T-helper 1 cell treated with Interleukin-12 subunit alpha and Interleukin-12 subunit beta and Interleukin-4 antibody, amounts not matched to agents 30 μg/mL and 1 μg/mL, for 36 hours (primary cell): ENCODE measurements at regions not wholly inside any gene's neighbourhood (a gene's known extent, or its start where the extent isn't known, plus 50 kb on each side); places are given as distances from the start of the nearest gene placed in this dataset.

ENCODE experiments used
- H3K27ac Mint-ChIP-seq: one replicate; pipeline ENCODE4 v1.8.0; 2021; ENCODE audit warnings: mild to moderate bottlenecking, mixed read lengths
- H3K27me3 Mint-ChIP-seq: one replicate; pipeline ENCODE4 v1.8.0; 2021; ENCODE audit warnings: low read depth, mixed read lengths
- H3K36me3 Mint-ChIP-seq: one replicate; pipeline ENCODE4 v1.8.0; 2021; ENCODE audit warnings: low read depth, mixed read lengths
- H3K4me1 Mint-ChIP-seq: one replicate; pipeline ENCODE4 v1.8.0; 2021; ENCODE audit warnings: low read depth, mixed read lengths
- H3K4me3 Mint-ChIP-seq: one replicate; pipeline ENCODE4 v1.8.0; 2021; ENCODE audit warnings: mild to moderate bottlenecking, moderate library complexity, mixed read lengths
- H3K9me3 Mint-ChIP-seq: one replicate; pipeline ENCODE4 v1.8.0; 2021; ENCODE audit warnings: mixed read lengths

- no peaks in the 10 kb centered on the region for H3K27me3 Mint-ChIP-seq
- no peak overlapping the region for H3K27ac Mint-ChIP-seq
- H3K36me3 Mint-ChIP-seq: no peaks in the 10 kb centered on the region
These were observed 465.9 kb upstream of the CELF2 start for GRCh38 chr10:10551596-10552301.

GRCh38 chr10:10552948-10553347 lies 464.7 kb upstream of the CELF2 start:
- H3K9me3 Mint-ChIP-seq: peaks cover 5% of the 10 kb centered on the region
- H3K4me1 Mint-ChIP-seq: no peaks in the 10 kb centered on the region
- no peaks in the 10 kb centered on the region for H3K27me3 Mint-ChIP-seq
- no peak overlapping the region for H3K4me3 Mint-ChIP-seq
- H3K27ac Mint-ChIP-seq: no peak overlapping the region
- no peaks in the 10 kb centered on the region for H3K36me3 Mint-ChIP-seq

More at GRCh38 chr10:10551596-10552301, 465.9 kb upstream of the CELF2 start:
- H3K9me3 Mint-ChIP-seq: peaks cover 5% of the 10 kb centered on the region
- no peaks in the 10 kb centered on the region for H3K4me1 Mint-ChIP-seq
- no peak overlapping the region for H3K4me3 Mint-ChIP-seq

GRCh38 chr10:10564081-10564794 lies 453.4 kb upstream of the CELF2 start:
- Mint-ChIP-seq H3K4me1 (no peaks in the 10 kb centered on the region), H3K27ac (no peak overlapping the region), H3K4me3 (no peak overlapping the region), H3K9me3 (peaks cover 9% of the 10 kb centered on the region), H3K36me3 (no peaks in the 10 kb centered on the region), H3K27me3 (no peaks in the 10 kb centered on the region)

DNA sequence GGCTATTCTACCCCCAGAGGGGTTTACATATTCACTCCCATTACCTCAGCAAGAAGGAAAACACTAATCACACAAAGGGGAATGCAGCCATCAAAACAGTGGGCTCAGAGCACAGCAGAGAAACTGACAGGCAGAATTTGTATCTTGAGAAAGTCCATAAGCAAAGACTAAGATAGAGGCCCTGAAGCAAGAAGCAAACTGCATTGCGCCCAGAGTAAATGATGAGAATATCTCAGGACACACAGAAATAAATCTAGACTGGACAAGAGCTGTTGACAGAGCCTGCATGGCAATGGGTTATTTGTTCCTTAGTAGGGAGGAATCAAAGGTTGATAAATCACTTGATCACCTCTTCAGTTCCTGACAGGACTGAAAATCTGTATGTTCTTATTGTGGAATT lies 440.7 kb upstream of the CELF2 start:
- Mint-ChIP-seq H3K36me3 (no peaks in the 10 kb centered on the region), H3K27ac (no peak overlapping the region), H3K4me3 (no peak overlapping the region), H3K27me3 (no peaks in the 10 kb centered on the region), H3K4me1 (no peaks in the 10 kb centered on the region), H3K9me3 (no peaks in the 10 kb centered on the region)

GRCh38 chr10:10579709-10580108 lies 438.0 kb upstream of the CELF2 start:
- no peaks in the 10 kb centered on the region for H3K9me3 Mint-ChIP-seq
- H3K4me1 Mint-ChIP-seq: no peaks in the 10 kb centered on the region
- H3K27me3 Mint-ChIP-seq: no peaks in the 10 kb centered on the region
- no peak overlapping the region for H3K4me3 Mint-ChIP-seq
- no peak overlapping the region for H3K27ac Mint-ChIP-seq
- no peaks in the 10 kb centered on the region for H3K36me3 Mint-ChIP-seq

DNA sequence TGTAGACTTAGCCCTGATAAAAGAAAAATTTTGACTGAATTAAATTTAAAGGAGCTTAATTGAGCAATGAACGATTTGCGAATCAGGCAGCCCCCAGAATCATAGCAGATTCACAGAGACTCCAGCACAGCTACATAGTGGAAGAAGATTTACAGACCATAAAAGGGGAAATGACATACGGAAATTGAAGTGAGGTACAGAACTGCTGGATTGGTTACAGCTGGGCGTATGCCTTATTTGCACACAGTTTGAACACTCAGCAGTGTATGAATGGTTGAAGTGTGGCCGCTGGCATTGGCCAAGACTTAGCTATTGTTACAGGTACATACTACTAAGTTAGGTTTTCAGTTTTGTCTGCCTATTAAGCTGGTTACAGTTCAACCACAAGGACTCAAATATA lies 433.5 kb upstream of the CELF2 start:
- no peaks in the 10 kb centered on the region for H3K36me3 Mint-ChIP-seq
- H3K4me1 Mint-ChIP-seq: no peaks in the 10 kb centered on the region
- H3K27me3 Mint-ChIP-seq: no peaks in the 10 kb centered on the region
- H3K27ac Mint-ChIP-seq: no peak overlapping the region
- no peak overlapping the region for H3K4me3 Mint-ChIP-seq
- no peaks in the 10 kb centered on the region for H3K9me3 Mint-ChIP-seq

DNA sequence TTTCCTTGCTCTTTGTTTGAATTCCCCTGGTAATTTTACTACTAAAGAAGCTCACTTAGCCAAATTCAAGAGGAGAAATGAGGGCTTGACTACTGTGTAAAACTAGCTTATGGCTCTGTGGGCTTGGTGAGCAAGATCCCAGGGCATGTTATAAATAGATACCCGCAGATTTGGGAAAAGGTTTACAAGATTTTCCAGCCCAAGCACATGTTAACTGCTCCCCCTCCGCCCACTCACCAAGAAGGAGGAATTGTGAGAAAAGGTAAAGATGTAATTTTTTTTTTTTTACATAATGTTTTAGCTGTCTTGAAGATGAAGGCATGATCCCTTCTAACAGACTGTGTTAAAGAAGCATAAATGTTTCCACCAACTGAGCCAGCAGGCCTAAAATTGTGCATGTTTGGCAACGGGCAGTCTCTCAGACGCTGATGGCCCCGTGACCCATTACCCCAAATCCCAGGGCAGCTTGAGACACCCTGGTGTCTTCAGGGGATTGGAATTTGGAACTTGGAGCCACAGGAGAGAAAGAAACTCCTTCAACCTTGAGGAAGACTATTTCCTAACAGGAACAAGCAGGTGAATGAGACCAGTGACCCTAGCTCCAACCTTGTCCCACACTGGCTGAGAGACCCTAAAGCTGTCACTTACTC lies 429.8 kb upstream of the CELF2 start:
- H3K9me3 Mint-ChIP-seq: no peaks in the 10 kb centered on the region
- H3K36me3 Mint-ChIP-seq: no peaks in the 10 kb centered on the region
- H3K27me3 Mint-ChIP-seq: no peaks in the 10 kb centered on the region
- H3K4me3 Mint-ChIP-seq: no peak overlapping the region
- no peaks in the 10 kb centered on the region for H3K4me1 Mint-ChIP-seq
- no peak overlapping the region for H3K27ac Mint-ChIP-seq

GRCh38 chr10:10589540-10590303 lies 427.9 kb upstream of the CELF2 start:
- Mint-ChIP-seq H3K4me1 (no peaks in the 10 kb centered on the region), H3K27me3 (no peaks in the 10 kb centered on the region)

GRCh38 chr10:10591715-10592341 lies 425.8 kb upstream of the CELF2 start:
- Mint-ChIP-seq H3K4me1 (no peaks in the 10 kb centered on the region), H3K4me3 (no peak overlapping the region), H3K9me3 (no peaks in the 10 kb centered on the region), H3K27me3 (no peaks in the 10 kb centered on the region), H3K27ac (no peak overlapping the region), H3K36me3 (no peaks in the 10 kb centered on the region)

More at GRCh38 chr10:10589540-10590303, 427.9 kb upstream of the CELF2 start:
- no peaks in the 10 kb centered on the region for H3K36me3 Mint-ChIP-seq
- no peak overlapping the region for H3K27ac Mint-ChIP-seq
- no peaks in the 10 kb centered on the region for H3K9me3 Mint-ChIP-seq
- no peak overlapping the region for H3K4me3 Mint-ChIP-seq

DNA sequence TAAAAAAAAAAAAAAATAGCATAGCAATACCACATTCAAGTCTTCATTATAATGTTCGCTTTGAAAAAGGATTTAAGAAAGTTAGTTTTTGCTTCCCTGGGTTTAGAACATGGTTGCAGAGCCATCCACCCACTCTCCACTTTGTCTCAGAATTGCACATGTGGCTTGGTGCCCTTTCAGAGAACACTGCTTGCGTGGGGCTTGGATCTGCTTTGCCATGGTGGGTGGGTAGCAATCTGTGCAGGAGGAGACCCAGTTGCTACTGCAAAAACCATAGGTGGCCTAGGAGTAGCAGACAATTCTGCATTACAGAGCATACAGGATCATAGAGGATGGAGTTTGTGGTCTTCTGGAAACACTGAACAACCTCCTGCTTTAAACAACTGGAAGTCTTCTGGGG lies 421.4 kb upstream of the CELF2 start:
- Mint-ChIP-seq H3K27me3 (no peaks in the 10 kb centered on the region), H3K4me1 (no peaks in the 10 kb centered on the region), H3K9me3 (no peaks in the 10 kb centered on the region), H3K36me3 (no peaks in the 10 kb centered on the region), H3K27ac (no peak overlapping the region), H3K4me3 (no peak overlapping the region)

- no peak overlapping the region for H3K4me3 Mint-ChIP-seq
- H3K27ac Mint-ChIP-seq: no peak overlapping the region
- H3K9me3 Mint-ChIP-seq: no peaks in the 10 kb centered on the region
- H3K27me3 Mint-ChIP-seq: no peaks in the 10 kb centered on the region
- no peaks in the 10 kb centered on the region for H3K36me3 Mint-ChIP-seq
- H3K4me1 Mint-ChIP-seq: no peaks in the 10 kb centered on the region
These were observed 419.4 kb upstream of the CELF2 start for GRCh38 chr10:10598297-10598696.

GRCh38 chr10:10600004-10600403 lies 417.7 kb upstream of the CELF2 start:
- H3K4me3 Mint-ChIP-seq: no peak overlapping the region
- H3K27ac Mint-ChIP-seq: no peak overlapping the region
- no peaks in the 10 kb centered on the region for H3K4me1 Mint-ChIP-seq
- H3K27me3 Mint-ChIP-seq: no peaks in the 10 kb centered on the region
- no peaks in the 10 kb centered on the region for H3K9me3 Mint-ChIP-seq
- no peaks in the 10 kb centered on the region for H3K36me3 Mint-ChIP-seq

DNA sequence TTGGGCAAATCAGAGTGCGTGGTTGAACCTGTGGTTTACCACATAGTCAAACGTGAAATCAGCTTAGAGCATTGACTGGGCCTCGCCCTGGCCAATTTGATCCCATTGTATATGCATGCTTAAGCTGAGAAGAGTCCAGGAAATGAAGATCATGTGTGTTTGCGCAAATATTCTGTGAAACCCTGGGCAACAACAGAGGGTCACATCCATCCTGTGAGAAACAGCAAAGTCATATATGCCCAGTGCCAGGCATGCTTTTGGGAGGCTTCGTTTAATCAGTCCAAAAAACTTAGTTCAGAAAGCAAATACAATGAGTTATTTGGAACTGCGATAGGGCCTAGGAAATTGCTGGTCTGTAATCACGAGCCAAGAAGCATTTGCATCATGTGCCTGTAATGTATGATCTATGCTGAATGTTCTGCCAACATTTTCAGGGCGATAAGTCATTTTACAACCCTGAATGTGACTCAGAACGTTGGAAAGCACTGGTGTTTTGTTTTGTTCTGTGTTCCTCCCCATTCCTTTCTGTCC lies 412.1 kb upstream of the CELF2 start:
- no peak overlapping the region for H3K27ac Mint-ChIP-seq
- H3K4me1 Mint-ChIP-seq: no peaks in the 10 kb centered on the region
- H3K36me3 Mint-ChIP-seq: no peaks in the 10 kb centered on the region
- H3K4me3 Mint-ChIP-seq: no peak overlapping the region
- no peaks in the 10 kb centered on the region for H3K9me3 Mint-ChIP-seq
- H3K27me3 Mint-ChIP-seq: no peaks in the 10 kb centered on the region

DNA sequence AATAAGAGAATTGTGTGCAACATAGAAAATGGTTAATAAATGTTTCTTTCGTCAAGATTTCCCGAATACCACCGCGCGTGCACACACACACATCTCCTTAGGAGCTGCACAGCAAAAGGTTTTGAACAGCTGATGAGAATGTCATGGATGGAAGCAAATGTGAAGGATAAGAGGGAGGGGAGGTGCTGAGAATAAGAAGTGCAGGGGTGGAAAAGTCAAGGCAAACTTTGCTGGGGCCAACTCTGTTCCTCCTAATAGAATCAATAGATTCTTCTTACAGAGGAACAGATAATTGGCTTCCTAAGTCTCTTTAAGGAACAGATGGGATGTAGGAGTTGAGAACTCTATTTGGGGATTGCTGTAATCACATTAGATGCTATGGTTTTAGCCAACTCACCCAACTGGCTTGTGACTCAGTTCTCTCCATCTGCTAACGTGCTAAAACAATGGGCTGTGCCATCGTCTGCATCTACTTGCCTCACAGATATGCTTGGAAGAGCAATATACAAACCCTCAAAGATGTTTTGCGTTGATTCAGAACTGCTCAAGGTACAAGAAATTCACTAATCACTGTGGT lies 408.2 kb upstream of the CELF2 start:
- Mint-ChIP-seq H3K4me1 (no peaks in the 10 kb centered on the region), H3K27ac (no peak overlapping the region), H3K4me3 (no peak overlapping the region), H3K36me3 (no peaks in the 10 kb centered on the region), H3K9me3 (no peaks in the 10 kb centered on the region), H3K27me3 (no peaks in the 10 kb centered on the region)
